ENCODE measurements at regions not wholly inside any gene's neighbourhood (a gene's known extent, or its start where the extent isn't known, plus 50 kb on each side); places are given as distances from the start of the nearest gene placed in this dataset.

- Histone ChIP-seq H4K20me1 (replicated peaks; ENCODE audit: control insufficient read depth, extremely low read depth, insufficient read depth, low read length) (no peaks in the 10 kb centered on the region), H3K9me3 (replicated peaks; ENCODE audit: control insufficient read depth, insufficient read depth, low read length) (peaks cover 11% of the 10 kb centered on the region), H3K4me1 (ENCODE audit: control insufficient read depth, extremely low read depth, insufficient read depth, low read length) (no peaks in the 10 kb centered on the region), H2AFZ (ENCODE audit: low read depth, low read length) (no peak overlapping the region), H3K4me3 (replicated peaks in 1 of 3; ENCODE audit: insufficient read depth in 1 of 3, low read depth in 1 of 3, low read length in 3 of 3) (no peak overlapping the region), H3K9me1 (replicated peaks; ENCODE audit: control insufficient read depth, extremely low read depth, insufficient read depth, low read length) (no peaks in the 10 kb centered on the region), H3K4me2 (ENCODE audit: insufficient read depth, low read length) (no peak overlapping the region), H3K9ac (replicated peaks; ENCODE audit: extremely low read depth, insufficient read depth, low read length) (no peak overlapping the region), H3K27ac (ENCODE audit: insufficient read depth, low read depth, low read length) (no peak overlapping the region), H3K27me3 (ENCODE audit: control insufficient read depth in 2 of 2, insufficient read depth in 2 of 2, low read length in 2 of 2) (no peaks in the 10 kb centered on the region), H3K36me3 (ENCODE audit: control insufficient read depth in 2 of 2, extremely low read depth in 1 of 2, insufficient read depth in 2 of 2, low read length in 2 of 2) (no peaks in the 10 kb centered on the region), H3K79me2 (ENCODE audit: control insufficient read depth, insufficient read depth, low read length) (no peaks in the 10 kb centered on the region)
- TF ChIP-seq FOS (IDR thresholded peaks at IDR 0.05; ENCODE audit: borderline replicate concordance, insufficient read depth, low read length), result no peak
- TF ChIP-seq EZH2 (IDR thresholded peaks at IDR 0.05; ENCODE audit: borderline replicate concordance, low read depth, low read length, severe bottlenecking), result no peak
- no peak for TF ChIP-seq GATA2 (IDR thresholded peaks at IDR 0.05; ENCODE audit: insufficient read depth, insufficient read length, low read depth, low read length)
- no peak for TF ChIP-seq POLR2AphosphoS5 (IDR thresholded peaks at IDR 0.05; ENCODE audit: insufficient read depth, low read depth, low read length)
- no peak for TF ChIP-seq MYC (IDR thresholded peaks at IDR 0.05; ENCODE audit: low read depth, low read length)
- TF ChIP-seq JUN (IDR thresholded peaks at IDR 0.05; ENCODE audit: borderline replicate concordance, insufficient read depth, insufficient read length, low read depth), result no peak
- no peak for TF ChIP-seq POLR2A (IDR thresholded peaks at IDR 0.05; ENCODE audit: low read depth, low read length)
- TF ChIP-seq MAX (IDR thresholded peaks at IDR 0.05; ENCODE audit: insufficient read depth, insufficient read length), result no peak
- no peak for TF ChIP-seq CTCF (IDR thresholded peaks at IDR 0.05; ENCODE audit: extremely low read depth in 1 of 2, insufficient read depth in 1 of 2, low read depth in 1 of 2, low read length in 2 of 2)
- intact Hi-C loops (cut with micrococcal nuclease), result no loop called here
- dilution Hi-C loops (cut with MboI; ENCODE audit: extremely low pct_ligation_motif_present, low sequenced_read_pairs), result no loop called here
- POLR2A ChIA-PET, result no interaction called here
- CTCF ChIA-PET, result no interaction called here
- FAIRE-seq (no peak), DNase-seq (ENCODE audit: low read depth, low spot score) (no peak)
- no TSS peak for BruUV-seq (replicated peaks)
These were observed 193.6 kb downstream of the BCL11B start for GRCh38 chr14:99078426-99078825.
